NCI-H524 (cell line): ENCODE measurements at regions not wholly inside any gene's neighbourhood (a gene's known extent, or its start where the extent isn't known, plus 50 kb on each side); places are given as distances from the start of the nearest gene placed in this dataset.
A peak's percentile ranks its signal among the peaks of the same experiment; 100 is the strongest.
"Not testable (repeated sequence)": the region's sequence is repeated elsewhere in the genome, so short reads cannot be mapped to it uniquely, and the experiment has no call there.

Experiments used
- DNase-seq, 2 experiments: peaks; one replicate each; lab custom pipeline; 2025; lab: John Stamatoyannopoulos, UW

DNA sequence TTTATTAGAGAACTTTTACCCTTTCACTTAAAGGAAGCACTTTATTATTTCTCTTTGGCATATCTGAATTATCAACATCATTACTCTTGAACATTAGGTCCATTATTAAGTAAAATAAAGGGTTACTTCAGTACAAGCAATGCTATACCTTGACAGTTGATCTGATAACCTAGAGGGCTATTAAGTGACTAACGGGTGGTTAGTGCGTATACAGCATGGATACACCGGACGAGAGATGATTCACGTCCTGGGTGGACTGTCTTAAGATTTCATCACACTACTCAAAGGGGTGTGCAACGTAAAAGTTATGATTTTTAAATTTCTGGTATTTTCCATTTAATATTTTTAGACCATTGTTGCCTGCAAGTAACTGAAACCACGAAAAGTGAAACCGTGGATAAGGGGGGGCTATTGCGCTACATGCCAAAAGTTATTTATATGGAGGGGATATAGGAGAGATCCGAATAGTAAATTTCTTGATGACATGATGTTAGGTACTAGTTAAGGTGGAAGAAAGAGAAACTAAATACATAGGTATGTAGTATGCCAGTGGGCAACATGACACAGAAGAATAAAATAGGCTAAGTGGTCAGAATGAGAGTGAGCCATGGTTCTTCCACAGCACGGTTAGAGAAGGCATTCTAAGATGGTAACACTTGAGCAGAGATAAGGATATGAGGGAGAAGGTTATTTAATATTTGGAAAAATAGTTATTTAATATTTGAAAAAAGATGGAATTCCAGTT, 230.8 kb upstream of the ANKRD50 start:
- no peak for DNase-seq

DNA sequence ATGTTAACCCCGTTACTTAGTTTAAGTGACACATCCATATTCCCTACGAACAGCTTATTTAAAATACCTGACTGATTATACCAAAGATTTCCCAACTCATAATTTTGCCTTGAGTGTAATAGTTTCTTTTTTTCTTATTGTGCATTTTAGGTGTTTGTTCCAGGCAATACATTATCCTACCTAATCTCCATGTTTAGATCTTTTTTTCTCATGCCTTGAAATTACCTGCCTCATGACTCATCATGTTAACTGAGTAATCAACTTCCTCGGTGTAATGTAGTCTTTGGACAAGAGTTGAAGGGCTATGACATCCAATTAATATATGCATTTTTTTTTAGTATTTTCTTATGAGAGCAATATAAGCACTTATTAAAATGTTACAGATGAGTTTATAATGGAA, 228.7 kb upstream of the ANKRD50 start:
- DNase-seq, result no peak

DNA sequence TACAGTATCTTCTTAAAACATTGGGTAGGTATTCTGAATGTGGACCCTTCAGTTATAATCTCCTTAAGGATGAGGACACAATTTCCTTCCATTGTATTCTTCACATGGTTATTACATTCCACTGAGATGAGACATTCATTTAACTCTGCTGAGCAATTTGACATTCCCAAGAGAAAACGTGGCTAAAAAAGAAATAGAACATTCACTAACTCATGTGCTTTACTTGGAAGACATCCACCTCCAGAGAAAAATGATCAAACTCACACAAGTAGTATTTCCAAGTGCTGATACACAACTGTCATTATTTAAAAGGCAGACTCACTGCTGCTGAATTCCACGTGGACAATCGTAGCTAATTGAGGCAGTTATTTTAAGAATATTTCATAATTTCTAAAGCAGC, 227.9 kb upstream of the ANKRD50 start:
- DNase-seq, result no peak

GRCh38 chr4:124939908-124940307, 227.4 kb upstream of the ANKRD50 start:
- DNase-seq, result no peak

GRCh38 chr4:124938836-124939235, 226.3 kb upstream of the ANKRD50 start:
- DNase-seq, result no peak

DNA sequence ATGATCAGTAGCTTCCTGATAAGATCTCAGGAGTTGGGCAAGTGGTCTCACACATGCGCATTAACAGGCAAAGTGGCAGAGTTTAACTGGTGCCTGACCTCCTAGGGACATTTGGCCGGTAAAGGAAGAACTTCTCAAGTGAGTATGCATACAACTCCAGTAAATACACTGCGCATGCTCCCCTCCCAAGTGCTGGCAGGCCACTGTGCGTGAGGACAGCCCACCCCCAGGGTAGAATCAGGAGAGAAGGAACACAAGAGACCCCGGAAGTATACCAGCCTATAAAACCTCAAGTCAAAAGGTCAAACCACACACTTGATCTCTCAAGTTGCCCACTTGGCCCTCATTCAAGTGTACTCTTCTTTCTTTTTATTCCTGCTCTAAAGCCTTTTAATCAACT, 225.5 kb upstream of the ANKRD50 start:
- no peak for DNase-seq

- DNase-seq, result peak; percentile 44 to 69
Measured at GRCh38 chr4:124936427-124936826, 223.9 kb upstream of the ANKRD50 start.

DNA sequence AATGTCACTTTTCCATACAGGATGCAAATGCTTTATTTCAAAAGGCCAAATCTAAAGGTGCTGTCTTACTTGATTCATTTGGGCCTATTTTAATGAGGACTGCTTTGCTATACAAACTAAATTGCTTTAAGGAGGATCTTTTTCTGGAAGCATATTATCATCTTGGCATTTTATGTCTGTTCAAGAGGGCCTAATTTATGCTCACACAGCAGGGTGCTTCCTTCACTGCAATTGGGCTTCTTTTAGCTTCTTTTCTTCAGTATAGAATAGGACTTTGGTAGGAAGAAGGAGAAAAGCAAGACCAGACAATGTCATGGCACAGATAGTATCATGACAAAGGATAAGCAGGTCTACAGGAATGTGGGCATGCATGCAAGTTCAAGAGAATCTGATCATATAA, 222.4 kb upstream of the ANKRD50 start:
- DNase-seq, result no peak

DNA sequence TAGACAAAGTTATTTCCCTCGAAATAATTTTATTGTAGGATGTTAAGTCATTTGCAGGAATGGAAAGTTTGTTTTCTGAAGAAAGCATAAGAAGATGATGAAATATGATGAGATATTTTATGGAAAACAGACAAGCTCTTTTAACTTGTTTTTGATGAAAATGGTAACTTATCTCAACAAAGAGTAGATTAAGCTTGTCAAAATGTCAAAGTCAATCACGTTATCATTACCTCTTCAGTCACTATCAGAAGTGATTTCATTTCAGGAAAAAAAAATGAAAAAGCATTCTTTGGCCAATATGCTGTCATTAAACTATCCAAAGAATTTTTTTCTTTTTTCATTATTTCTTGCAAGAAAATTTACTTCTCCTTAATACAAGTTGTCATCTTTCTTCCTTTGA, 221.0 kb upstream of the ANKRD50 start:
- DNase-seq, result no peak

- DNase-seq, result no peak
Measured at GRCh38 chr4:124932447-124932846, 219.9 kb upstream of the ANKRD50 start.

DNA sequence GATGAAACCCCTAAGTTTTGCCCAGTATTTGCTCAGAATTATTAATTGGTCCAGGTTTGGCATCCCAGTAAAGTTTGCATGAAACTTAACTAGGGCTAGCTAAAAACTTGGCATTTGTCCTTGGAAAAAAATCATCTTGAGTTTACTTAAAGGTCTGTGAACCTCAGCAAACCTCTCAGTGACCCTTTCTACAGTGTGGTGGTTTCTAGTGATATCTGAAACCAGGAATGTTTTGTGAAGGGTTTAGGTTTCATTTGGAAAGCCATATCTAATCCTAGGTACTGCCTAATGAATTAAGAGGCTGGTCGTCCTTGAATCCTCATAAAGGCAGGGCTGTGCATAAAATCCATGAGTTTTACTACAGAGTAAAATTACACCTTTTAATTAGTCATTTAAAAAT, 218.5 kb upstream of the ANKRD50 start:
- no peak for DNase-seq

DNA sequence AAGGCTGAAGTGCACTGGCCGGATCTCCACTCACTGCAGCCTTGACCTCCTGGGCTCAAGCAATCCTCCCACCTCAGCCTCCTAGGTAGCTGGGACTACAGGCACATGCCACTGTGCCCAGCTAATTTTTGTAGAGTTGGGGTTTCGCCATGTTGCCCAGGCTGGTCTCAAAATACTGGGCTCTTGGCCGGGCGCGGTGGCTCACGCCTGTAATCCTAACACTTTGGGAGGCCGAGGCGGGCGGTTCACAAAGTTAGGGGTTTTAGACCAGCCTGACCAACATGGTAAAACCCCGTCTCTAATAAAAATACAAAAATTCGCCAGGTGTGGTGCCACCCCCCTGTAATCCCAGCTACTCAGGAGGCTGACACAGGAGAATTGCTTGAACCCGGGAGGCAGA, 210.2 kb upstream of the ANKRD50 start:
- DNase-seq, result not testable (repeated sequence)

GRCh38 chr4:124918559-124919122, 206.1 kb upstream of the ANKRD50 start:
- DNase-seq, result no peak

DNA sequence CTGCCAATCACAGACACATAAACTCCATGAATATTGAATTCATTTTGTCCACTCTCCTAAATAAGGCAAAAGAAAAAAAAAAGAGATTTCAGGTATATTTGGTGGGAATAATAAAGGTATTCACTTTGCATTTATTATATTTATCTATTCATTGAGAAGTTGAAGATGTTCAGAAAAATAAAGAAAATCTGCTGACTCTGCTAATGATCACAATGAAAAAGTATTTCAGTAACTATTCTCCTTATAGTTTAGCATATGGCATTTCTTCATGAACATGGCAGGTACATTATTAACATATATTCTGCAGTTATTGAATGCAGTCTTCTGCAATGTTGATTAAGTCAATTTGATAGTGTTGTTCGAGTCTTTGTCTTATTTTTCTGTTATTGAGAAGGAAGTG, 202.5 kb upstream of the ANKRD50 start:
- DNase-seq, result no peak

GRCh38 chr4:124913237-124913636, 200.7 kb upstream of the ANKRD50 start:
- no peak for DNase-seq

- no peak for DNase-seq
Measured at GRCh38 chr4:124910327-124910726, 197.8 kb upstream of the ANKRD50 start.

- no peak for DNase-seq
Measured at GRCh38 chr4:124907881-124908280, 195.3 kb upstream of the ANKRD50 start.

GRCh38 chr4:124905441-124905840, 192.9 kb upstream of the ANKRD50 start:
- DNase-seq, result no peak

GRCh38 chr4:124904723-124905388, 192.3 kb upstream of the ANKRD50 start:
- no peak for DNase-seq

DNA sequence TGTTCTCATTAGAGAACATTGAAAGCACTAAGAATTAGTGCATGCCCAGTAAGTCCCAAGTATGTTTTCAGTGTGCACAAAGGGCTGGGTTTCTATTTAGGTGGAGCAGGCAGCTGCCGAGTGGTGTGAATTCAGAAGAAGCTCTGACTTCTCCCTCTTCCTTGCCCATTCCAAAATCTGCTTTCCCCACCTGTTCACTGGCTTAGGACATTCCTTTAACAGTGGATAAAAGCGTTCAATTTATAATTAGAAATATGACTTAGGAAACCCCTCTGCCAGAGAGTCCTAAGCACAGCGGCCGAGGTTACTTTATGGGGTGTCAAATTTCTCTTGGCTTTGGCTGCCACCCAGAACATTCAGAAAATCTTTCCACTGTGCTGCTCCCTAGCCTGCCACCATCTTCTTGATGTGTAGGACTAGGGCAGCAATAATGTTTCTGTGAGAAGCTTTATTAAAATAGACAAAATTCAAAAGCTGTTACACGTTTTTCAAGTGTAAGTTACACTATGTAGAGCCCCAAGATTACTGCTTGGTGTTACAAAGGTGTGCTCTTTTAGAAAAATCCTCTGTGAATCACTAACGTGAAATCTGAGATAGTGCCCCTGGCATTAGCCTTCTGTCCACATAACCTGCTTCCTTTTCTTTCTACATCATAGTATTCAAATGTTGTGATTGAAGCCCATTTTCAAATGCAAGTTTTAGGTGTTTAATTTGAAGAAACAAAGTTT, 191.6 kb upstream of the ANKRD50 start:
- peak; percentile 45 to 81 for DNase-seq

DNA sequence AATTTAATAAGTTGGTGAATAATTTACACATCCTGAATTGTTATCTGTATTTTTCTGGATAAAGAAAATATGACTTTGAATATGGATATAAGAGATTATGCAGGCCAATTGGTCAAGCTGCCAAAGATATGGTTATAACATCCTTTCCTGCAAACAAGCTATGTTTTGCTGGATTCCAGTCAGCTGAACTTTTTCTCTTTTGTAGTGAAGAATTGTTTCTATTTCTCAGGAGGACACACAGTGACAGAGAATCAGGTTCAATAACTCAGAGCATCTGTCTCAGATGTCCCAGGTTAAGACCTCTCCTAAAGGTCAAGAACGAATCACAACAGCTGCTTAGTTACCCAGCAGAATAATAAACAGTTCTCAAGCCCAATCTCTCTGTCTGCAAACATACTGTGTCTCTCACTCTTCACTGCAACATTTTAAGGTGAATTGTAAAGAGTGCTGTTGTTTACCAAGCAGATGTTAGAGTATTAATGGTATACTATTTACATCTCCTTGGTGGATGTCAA, 189.5 kb upstream of the ANKRD50 start:
- DNase-seq, result peak in 1 of 2 experiments; percentile 7

GRCh38 chr4:124899997-124900396, 187.5 kb upstream of the ANKRD50 start:
- no peak for DNase-seq

GRCh38 chr4:124890522-124890921, 178.0 kb upstream of the ANKRD50 start:
- no peak for DNase-seq
